ENCODE measurements at regions not wholly inside any gene's neighbourhood (a gene's known extent, or its start where the extent isn't known, plus 50 kb on each side); places are given as distances from the start of the nearest gene placed in this dataset.

DNA sequence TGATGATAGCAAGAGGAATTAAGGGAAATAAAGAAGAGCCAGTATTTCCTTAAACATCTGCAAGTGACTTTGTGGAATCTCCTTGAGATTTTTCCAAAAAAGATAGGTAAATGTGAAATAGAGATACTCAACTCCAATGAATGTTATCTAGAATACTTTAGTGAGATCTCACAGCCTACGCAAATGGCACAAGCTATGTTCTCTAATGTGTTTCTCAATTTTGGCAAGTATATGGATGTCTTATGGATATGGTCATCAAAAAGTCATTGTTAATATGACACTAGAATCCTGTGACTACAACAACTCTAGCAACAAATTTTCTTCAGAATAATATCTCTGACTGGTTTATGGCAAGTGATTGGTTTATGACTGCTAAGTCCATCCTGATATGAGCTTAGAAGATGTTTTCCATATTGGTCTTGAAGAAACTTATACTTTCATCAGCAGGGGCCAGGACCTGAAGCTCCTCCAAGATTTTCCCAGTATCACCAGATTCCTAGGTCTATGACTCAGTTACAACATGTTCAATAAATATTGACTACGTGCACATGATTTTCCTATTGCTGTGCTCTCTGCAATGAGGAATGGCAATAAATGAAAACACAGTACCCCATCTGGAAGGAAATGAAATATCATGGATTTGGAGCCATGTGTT is 170.9 kb upstream of the THBS1 start:
- TF ChIP-seq, protein P1, sequence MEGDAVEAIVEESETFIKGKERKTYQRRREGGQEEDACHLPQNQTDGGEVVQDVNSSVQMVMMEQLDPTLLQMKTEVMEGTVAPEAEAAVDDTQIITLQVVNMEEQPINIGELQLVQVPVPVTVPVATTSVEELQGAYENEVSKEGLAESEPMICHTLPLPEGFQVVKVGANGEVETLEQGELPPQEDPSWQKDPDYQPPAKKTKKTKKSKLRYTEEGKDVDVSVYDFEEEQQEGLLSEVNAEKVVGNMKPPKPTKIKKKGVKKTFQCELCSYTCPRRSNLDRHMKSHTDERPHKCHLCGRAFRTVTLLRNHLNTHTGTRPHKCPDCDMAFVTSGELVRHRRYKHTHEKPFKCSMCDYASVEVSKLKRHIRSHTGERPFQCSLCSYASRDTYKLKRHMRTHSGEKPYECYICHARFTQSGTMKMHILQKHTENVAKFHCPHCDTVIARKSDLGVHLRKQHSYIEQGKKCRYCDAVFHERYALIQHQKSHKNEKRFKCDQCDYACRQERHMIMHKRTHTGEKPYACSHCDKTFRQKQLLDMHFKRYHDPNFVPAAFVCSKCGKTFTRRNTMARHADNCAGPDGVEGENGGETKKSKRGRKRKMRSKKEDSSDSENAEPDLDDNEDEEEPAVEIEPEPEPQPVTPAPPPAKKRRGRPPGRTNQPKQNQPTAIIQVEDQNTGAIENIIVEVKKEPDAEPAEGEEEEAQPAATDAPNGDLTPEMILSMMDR (IDR thresholded peaks at IDR 0.05; ENCODE audit: low read depth, low read length): no peak
- no peak for TF ChIP-seq EZH2phosphoT487 (IDR thresholded peaks at IDR 0.05; ENCODE audit: low read depth)

All from OCI-LY3 (cell line).